ENCODE measurements at regions not wholly inside any gene's neighbourhood (a gene's known extent, or its start where the extent isn't known, plus 50 kb on each side); places are given as distances from the start of the nearest gene placed in this dataset.

GRCh38 chr2:65881592-65881991 is 449.2 kb upstream of the SPRED2 start:
- Mint-ChIP-seq H3K27ac (no peak overlapping the region), H3K4me3 (no peak overlapping the region), H3K36me3 (no peaks in the 10 kb centered on the region), H3K4me1 (no peaks in the 10 kb centered on the region), H3K27me3 (no peaks in the 10 kb centered on the region), H3K9me3 (no peaks in the 10 kb centered on the region)

GRCh38 chr2:65880436-65880835 is 448.0 kb upstream of the SPRED2 start:
- Mint-ChIP-seq H3K27me3 (no peaks in the 10 kb centered on the region), H3K27ac (no peak overlapping the region), H3K36me3 (no peaks in the 10 kb centered on the region), H3K4me3 (no peak overlapping the region), H3K9me3 (no peaks in the 10 kb centered on the region), H3K4me1 (no peaks in the 10 kb centered on the region)

GRCh38 chr2:65878011-65878340 is 445.6 kb upstream of the SPRED2 start:
- Mint-ChIP-seq H3K27me3 (no peaks in the 10 kb centered on the region), H3K36me3 (no peaks in the 10 kb centered on the region), H3K4me1 (no peaks in the 10 kb centered on the region), H3K4me3 (no peak overlapping the region), H3K27ac (no peak overlapping the region), H3K9me3 (no peaks in the 10 kb centered on the region)

GRCh38 chr2:65877331-65878010 is 445.1 kb upstream of the SPRED2 start:
- no peak overlapping the region for H3K4me3 Mint-ChIP-seq
- H3K27me3 Mint-ChIP-seq = no peaks in the 10 kb centered on the region
- no peak overlapping the region for H3K27ac Mint-ChIP-seq
- no peaks in the 10 kb centered on the region for H3K4me1 Mint-ChIP-seq
- H3K36me3 Mint-ChIP-seq = no peaks in the 10 kb centered on the region
- no peaks in the 10 kb centered on the region for H3K9me3 Mint-ChIP-seq

DNA sequence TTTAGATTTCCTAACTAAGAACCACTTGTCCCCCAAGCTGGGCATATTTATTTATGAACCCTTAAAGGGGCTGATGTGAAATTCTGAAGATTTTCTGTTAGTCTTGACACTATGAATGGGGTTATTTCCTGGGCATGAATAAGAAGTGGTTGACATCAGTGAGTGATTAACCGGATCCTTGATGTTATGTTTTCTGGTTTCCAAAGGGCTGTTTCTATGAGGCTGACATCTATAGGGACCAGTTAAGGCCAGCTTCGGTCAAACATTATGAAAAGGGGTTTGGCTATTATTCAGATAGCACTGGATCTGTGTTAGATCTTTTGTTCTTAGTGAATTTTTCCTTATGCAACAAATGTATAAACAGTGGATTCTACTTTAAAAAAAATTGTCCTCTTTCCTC is 443.7 kb upstream of the SPRED2 start:
- no peak overlapping the region for H3K27ac Mint-ChIP-seq
- no peaks in the 10 kb centered on the region for H3K9me3 Mint-ChIP-seq
- no peak overlapping the region for H3K4me3 Mint-ChIP-seq
- no peaks in the 10 kb centered on the region for H3K36me3 Mint-ChIP-seq
- H3K4me1 Mint-ChIP-seq = no peaks in the 10 kb centered on the region
- no peaks in the 10 kb centered on the region for H3K27me3 Mint-ChIP-seq

GRCh38 chr2:65870826-65871225 is 438.4 kb upstream of the SPRED2 start:
- no peaks in the 10 kb centered on the region for H3K9me3 Mint-ChIP-seq
- no peaks in the 10 kb centered on the region for H3K4me1 Mint-ChIP-seq
- no peak overlapping the region for H3K27ac Mint-ChIP-seq
- H3K36me3 Mint-ChIP-seq = no peaks in the 10 kb centered on the region
- no peak overlapping the region for H3K4me3 Mint-ChIP-seq
- peaks cover 7% of the 10 kb centered on the region for H3K27me3 Mint-ChIP-seq

GRCh38 chr2:65869296-65869695 is 436.9 kb upstream of the SPRED2 start:
- H3K27me3 Mint-ChIP-seq = peaks cover 7% of the 10 kb centered on the region
- H3K4me1 Mint-ChIP-seq = no peaks in the 10 kb centered on the region
- no peaks in the 10 kb centered on the region for H3K9me3 Mint-ChIP-seq
- H3K36me3 Mint-ChIP-seq = no peaks in the 10 kb centered on the region
- no peak overlapping the region for H3K27ac Mint-ChIP-seq
- no peak overlapping the region for H3K4me3 Mint-ChIP-seq

GRCh38 chr2:65868177-65868576 is 435.8 kb upstream of the SPRED2 start:
- H3K36me3 Mint-ChIP-seq = no peaks in the 10 kb centered on the region
- no peak overlapping the region for H3K4me3 Mint-ChIP-seq
- no peaks in the 10 kb centered on the region for H3K4me1 Mint-ChIP-seq
- H3K9me3 Mint-ChIP-seq = no peaks in the 10 kb centered on the region
- H3K27ac Mint-ChIP-seq = no peak overlapping the region
- H3K27me3 Mint-ChIP-seq = peaks cover 7% of the 10 kb centered on the region

DNA sequence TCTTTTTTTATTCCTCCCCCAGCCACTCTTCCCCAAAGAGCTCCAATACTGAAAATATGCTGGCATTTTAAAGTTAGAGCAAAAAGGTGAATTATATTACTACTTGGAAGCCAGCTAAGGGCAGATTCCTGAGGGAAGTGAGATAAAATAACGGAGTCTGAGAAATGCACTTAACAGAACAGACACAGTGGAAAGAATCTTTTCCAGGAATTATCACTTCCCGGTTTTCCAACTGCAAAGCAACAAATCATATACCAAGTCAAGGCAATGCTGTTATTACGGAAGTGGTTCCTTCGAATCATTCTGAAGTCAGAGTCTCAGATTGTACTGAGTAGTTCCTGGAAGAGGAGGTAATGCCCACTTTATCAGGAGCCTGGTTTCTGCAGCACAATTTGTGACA is 435.0 kb upstream of the SPRED2 start:
- peaks cover 7% of the 10 kb centered on the region for H3K27me3 Mint-ChIP-seq
- no peaks in the 10 kb centered on the region for H3K36me3 Mint-ChIP-seq
- no peak overlapping the region for H3K27ac Mint-ChIP-seq
- H3K9me3 Mint-ChIP-seq = no peaks in the 10 kb centered on the region
- no peaks in the 10 kb centered on the region for H3K4me1 Mint-ChIP-seq
- H3K4me3 Mint-ChIP-seq = no peak overlapping the region

GRCh38 chr2:65866148-65866547 is 433.7 kb upstream of the SPRED2 start:
- Mint-ChIP-seq H3K9me3 (no peaks in the 10 kb centered on the region), H3K27ac (no peak overlapping the region), H3K27me3 (peaks cover 7% of the 10 kb centered on the region), H3K4me3 (no peak overlapping the region), H3K36me3 (no peaks in the 10 kb centered on the region), H3K4me1 (no peaks in the 10 kb centered on the region)

- no peaks in the 10 kb centered on the region for H3K4me1 Mint-ChIP-seq
- H3K36me3 Mint-ChIP-seq = no peaks in the 10 kb centered on the region
- peaks cover 4% of the 10 kb centered on the region for H3K27me3 Mint-ChIP-seq
- no peak overlapping the region for H3K4me3 Mint-ChIP-seq
- no peak overlapping the region for H3K27ac Mint-ChIP-seq
- H3K9me3 Mint-ChIP-seq = no peaks in the 10 kb centered on the region
Observed at GRCh38 chr2:65864619-65865018, 432.2 kb upstream of the SPRED2 start.

GRCh38 chr2:65863713-65864112 is 431.3 kb upstream of the SPRED2 start:
- no peak overlapping the region for H3K4me3 Mint-ChIP-seq
- H3K27me3 Mint-ChIP-seq = peaks cover 3% of the 10 kb centered on the region
- H3K27ac Mint-ChIP-seq = no peak overlapping the region
- no peaks in the 10 kb centered on the region for H3K4me1 Mint-ChIP-seq
- H3K36me3 Mint-ChIP-seq = no peaks in the 10 kb centered on the region
- H3K9me3 Mint-ChIP-seq = no peaks in the 10 kb centered on the region

GRCh38 chr2:65856928-65857327 is 424.5 kb upstream of the SPRED2 start:
- Mint-ChIP-seq H3K9me3 (no peaks in the 10 kb centered on the region), H3K4me3 (no peak overlapping the region), H3K27me3 (no peaks in the 10 kb centered on the region), H3K27ac (no peak overlapping the region), H3K4me1 (no peaks in the 10 kb centered on the region), H3K36me3 (no peaks in the 10 kb centered on the region)

- Mint-ChIP-seq H3K4me3 (no peak overlapping the region), H3K36me3 (no peaks in the 10 kb centered on the region), H3K9me3 (no peaks in the 10 kb centered on the region)
Observed at GRCh38 chr2:65856423-65856822, 424.0 kb upstream of the SPRED2 start.

GRCh38 chr2:65850695-65851094 is 418.3 kb upstream of the SPRED2 start:
- Mint-ChIP-seq H3K36me3 (no peaks in the 10 kb centered on the region), H3K4me1 (no peaks in the 10 kb centered on the region), H3K4me3 (no peak overlapping the region), H3K9me3 (no peaks in the 10 kb centered on the region), H3K27me3 (peaks cover 1% of the 10 kb centered on the region), H3K27ac (no peak overlapping the region)

More at GRCh38 chr2:65856423-65856822, 424.0 kb upstream of the SPRED2 start:
- no peak overlapping the region for H3K27ac Mint-ChIP-seq
- no peaks in the 10 kb centered on the region for H3K4me1 Mint-ChIP-seq
- H3K27me3 Mint-ChIP-seq = no peaks in the 10 kb centered on the region

DNA sequence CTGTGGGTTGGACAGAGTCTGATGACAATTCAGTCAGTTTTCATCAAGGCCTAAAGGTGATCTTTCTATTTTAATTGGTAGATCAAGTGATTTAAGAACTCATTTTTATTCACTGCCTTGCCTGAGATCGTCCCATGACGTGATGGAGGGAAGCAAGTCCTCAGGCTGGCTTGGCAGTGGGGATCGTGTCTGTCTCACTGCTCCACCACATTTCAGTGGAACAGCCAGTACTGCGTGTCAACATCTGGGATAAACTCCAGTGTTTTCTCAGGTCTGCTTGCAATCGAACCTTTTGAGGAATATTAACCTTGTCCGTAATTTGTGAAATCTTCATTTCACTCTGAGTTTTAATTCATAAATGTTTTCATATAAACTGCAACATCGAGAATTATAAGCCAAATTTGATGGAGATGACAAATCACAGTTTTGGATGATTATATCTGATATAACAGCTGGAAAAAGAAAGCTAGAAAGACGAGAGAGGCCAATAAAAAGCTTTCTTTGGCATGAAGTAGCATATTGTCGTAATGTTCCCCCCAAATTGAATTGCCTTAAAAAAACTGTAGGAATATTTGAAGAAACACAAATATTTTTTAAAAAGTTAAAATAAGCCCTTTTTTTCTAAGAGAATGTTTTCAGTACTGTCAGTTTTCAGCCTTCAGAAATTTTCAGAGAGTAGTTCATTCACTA is 414.7 kb upstream of the SPRED2 start:
- Mint-ChIP-seq H3K4me3 (no peak overlapping the region), H3K27ac (no peak overlapping the region), H3K36me3 (no peaks in the 10 kb centered on the region), H3K4me1 (no peaks in the 10 kb centered on the region), H3K27me3 (peaks cover 4% of the 10 kb centered on the region), H3K9me3 (no peaks in the 10 kb centered on the region)
